Pancreas (tissue), 10 donors: ENCODE measurements at regions not wholly inside any gene's neighbourhood (a gene's known extent, or its start where the extent isn't known, plus 50 kb on each side); places are given as distances from the start of the nearest gene placed in this dataset.

ENCODE experiments used
- ATAC-seq, 4 donors: fragments of 200-7000 bp; cut with Tn5 transposase; one replicate each; pipeline versions ENCODE4 v1.8.0 to v1.9.1; 2020; ENCODE audit warnings: mild to moderate bottlenecking in 4 of 4, moderate library complexity in 4 of 4
- DNase-seq, 6 donors: peaks; one replicate each; pipeline ENCODE4 v3.0.0-alpha.2; 2020
- FAIRE-seq: peaks from 2 replicates; lab custom pipeline; 2012; peaks lifted over from hg19 to GRCh38; lab: Jason Lieb, UNC
- H3K27ac ChIP-seq, 4 donors: fragments of 200-600 bp; sonication (generic); 1 replicate in 3 of 4; 2 replicates in 1 of 4; pipeline versions ENCODE4 v1.5.0 to v1.8.0; 2020
- H3K27me3 ChIP-seq, 4 donors: fragments of 200-600 bp; one replicate each; pipeline ENCODE4 v1.8.0; 2021
- H3K36me3 ChIP-seq, 3 donors: fragments of 200-600 bp; sonication (generic) in 1 of 3; one replicate each; pipeline versions ENCODE4 v1.5.0 to v1.8.0; 2020 to 2021
- H3K4me1 ChIP-seq, 3 donors: fragments of 200-600 bp; one replicate each; pipeline ENCODE4 v1.8.0; 2021
- H3K4me3 ChIP-seq, 4 donors: fragments of 200-600 bp; sonication (generic) in 2 of 4; one replicate each; pipeline versions ENCODE4 v1.5.0 to v1.8.0; 2020 to 2021
- H3K9me3 ChIP-seq, 4 donors: fragments of 200-600 bp; one replicate each; pipeline ENCODE4 v1.8.0; 2021
- WGBS, 2 donors: extraction: QIAGEN DNeasy Blood & Tissue Kit; methylation state at CpG; one replicate each; pipeline ENCODE4 v1.1.7; 2013; 5-methylcytosine and 5-hydroxymethylcytosine counted together
- intact Hi-C, 3 donors: fragments of 100-400 bp; cut with DNase I; formaldehyde crosslinking; loops; one replicate each; pipeline versions ENCODE4 v1.11.1 to v1.14.2; 2022
- TF ChIP-seq, protein P1 (sequence below), 4 donors: fragments of 200-600 bp; sonication (generic) in 3 of 4; IDR thresholded peaks; one replicate each; pipeline versions ENCODE4 v1.5.0 to v1.8.0; 2021; ENCODE audit warnings: antibody characterized with exemption in 4 of 4
- donor health status: healthy with polysubstance abuse.
- donor health status: DM: no; HTN: no; CAD: no; lungs with moderate emphysema.
- donor health status: DM: no; HTN: no; CAD: no.
- donor health status: control.
- donor health status: control.
- donor health status: Bipolar disorder and iron deficiency.
- donor health status: DM: yes; HTN: yes; CAD: no.
- donor health status: DM: no; HTN: no; CAD: no.
- donor health status: DM: no; HTN: no; CAD: no.
- donor health status: DM: yes; HTN: yes; CAD: no.

- TF ChIP-seq, protein P1, sequence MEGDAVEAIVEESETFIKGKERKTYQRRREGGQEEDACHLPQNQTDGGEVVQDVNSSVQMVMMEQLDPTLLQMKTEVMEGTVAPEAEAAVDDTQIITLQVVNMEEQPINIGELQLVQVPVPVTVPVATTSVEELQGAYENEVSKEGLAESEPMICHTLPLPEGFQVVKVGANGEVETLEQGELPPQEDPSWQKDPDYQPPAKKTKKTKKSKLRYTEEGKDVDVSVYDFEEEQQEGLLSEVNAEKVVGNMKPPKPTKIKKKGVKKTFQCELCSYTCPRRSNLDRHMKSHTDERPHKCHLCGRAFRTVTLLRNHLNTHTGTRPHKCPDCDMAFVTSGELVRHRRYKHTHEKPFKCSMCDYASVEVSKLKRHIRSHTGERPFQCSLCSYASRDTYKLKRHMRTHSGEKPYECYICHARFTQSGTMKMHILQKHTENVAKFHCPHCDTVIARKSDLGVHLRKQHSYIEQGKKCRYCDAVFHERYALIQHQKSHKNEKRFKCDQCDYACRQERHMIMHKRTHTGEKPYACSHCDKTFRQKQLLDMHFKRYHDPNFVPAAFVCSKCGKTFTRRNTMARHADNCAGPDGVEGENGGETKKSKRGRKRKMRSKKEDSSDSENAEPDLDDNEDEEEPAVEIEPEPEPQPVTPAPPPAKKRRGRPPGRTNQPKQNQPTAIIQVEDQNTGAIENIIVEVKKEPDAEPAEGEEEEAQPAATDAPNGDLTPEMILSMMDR (IDR thresholded peaks at IDR 0.05): no peak
- WGBS, 2 donors: 68 to 77% methylated on average over 10 of the region's 10 CpGs
- no peaks in the 10 kb centered on the region for H3K36me3 ChIP-seq
- DNase-seq (no peak), FAIRE-seq (no peak), ATAC-seq (no peak)
- H3K9me3 ChIP-seq: no peaks in the 10 kb centered on the region
- no peak overlapping the region for H3K4me3 ChIP-seq
- H3K27me3 ChIP-seq: no peaks in the 10 kb centered on the region
- H3K4me1 ChIP-seq: no peaks in the 10 kb centered on the region
- intact Hi-C loops: no loop called here
- no peak overlapping the region for H3K27ac ChIP-seq
These were observed 348.7 kb downstream of the SMOC2 start for GRCh38 chr6:168789699-168790098.

DNA sequence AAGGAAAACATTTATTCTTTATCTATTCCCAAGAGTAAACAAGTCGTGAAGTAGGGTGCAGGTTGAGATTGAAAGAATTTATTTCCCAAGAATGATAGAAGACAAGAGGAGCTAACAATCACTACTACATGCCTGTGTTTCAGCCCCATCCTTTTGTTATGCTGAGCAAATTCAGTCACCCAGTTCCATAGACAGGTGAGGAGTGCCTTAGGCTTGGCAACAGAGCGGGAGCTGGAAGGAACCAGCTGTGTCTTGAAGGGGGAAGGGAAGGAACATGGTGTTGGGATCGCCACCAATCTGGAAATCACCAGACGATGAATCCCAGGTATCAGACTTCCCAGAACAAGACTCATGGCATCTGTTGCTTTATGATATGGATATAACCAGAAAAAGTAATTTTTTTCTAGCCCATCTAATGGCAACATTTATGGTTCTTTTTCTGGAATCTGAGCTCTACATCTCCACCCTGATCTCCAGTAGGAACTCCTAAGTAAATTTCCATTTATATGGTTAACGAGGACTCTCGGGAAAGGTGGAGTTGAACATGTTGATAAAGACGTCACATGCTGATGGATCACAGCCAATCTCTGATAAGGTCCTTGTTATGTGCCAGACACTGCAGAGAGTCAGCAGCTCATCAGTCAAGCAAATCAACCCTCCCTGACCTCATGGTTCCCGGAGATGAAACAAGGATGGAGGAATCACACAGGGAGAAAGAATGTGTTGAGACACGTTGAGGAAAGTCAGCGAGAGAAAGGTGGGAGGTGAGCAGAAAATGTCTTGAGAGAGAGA, 344.9 kb downstream of the SMOC2 start:
- 43 to 44% methylated on average over 10 of the region's 10 CpGs for WGBS, 2 donors
- DNase-seq (no peak), ATAC-seq (no peak), FAIRE-seq (no peak)
- intact Hi-C loops: no loop called here
- H3K4me3 ChIP-seq: no peak overlapping the region
- no peaks in the 10 kb centered on the region for H3K9me3 ChIP-seq
- no peak overlapping the region for H3K27ac ChIP-seq
- TF ChIP-seq, protein P1 (IDR thresholded peaks at IDR 0.05): no peak
- H3K36me3 ChIP-seq: no peaks in the 10 kb centered on the region
- H3K4me1 ChIP-seq: no peaks in the 10 kb centered on the region
- H3K27me3 ChIP-seq: no peaks in the 10 kb centered on the region

GRCh38 chr6:168784426-168784825, 343.4 kb downstream of the SMOC2 start:
- FAIRE-seq (no peak), DNase-seq (no peak), ATAC-seq (no peak)
- H3K27ac ChIP-seq: no peak overlapping the region
- no peak overlapping the region for H3K4me3 ChIP-seq
- intact Hi-C loops: no loop called here
- no peaks in the 10 kb centered on the region for H3K4me1 ChIP-seq
- H3K9me3 ChIP-seq: no peaks in the 10 kb centered on the region
- no peaks in the 10 kb centered on the region for H3K27me3 ChIP-seq
- WGBS, 2 donors: 71 to 80% methylated on average over 14 of the region's 14 CpGs
- TF ChIP-seq, protein P1 (IDR thresholded peaks at IDR 0.05): no peak
- no peaks in the 10 kb centered on the region for H3K36me3 ChIP-seq

GRCh38 chr6:168783720-168784119, 342.7 kb downstream of the SMOC2 start:
- FAIRE-seq (no peak), DNase-seq (no peak), ATAC-seq (no peak)
- no peak overlapping the region for H3K27ac ChIP-seq
- H3K9me3 ChIP-seq: no peaks in the 10 kb centered on the region
- no peaks in the 10 kb centered on the region for H3K27me3 ChIP-seq
- H3K4me3 ChIP-seq: no peak overlapping the region
- TF ChIP-seq, protein P1 (IDR thresholded peaks at IDR 0.05): no peak
- H3K36me3 ChIP-seq: no peaks in the 10 kb centered on the region
- 86 to 91% methylated on average over 11 of the region's 11 CpGs for WGBS, 2 donors
- intact Hi-C loops: no loop called here
- H3K4me1 ChIP-seq: no peaks in the 10 kb centered on the region

GRCh38 chr6:168782187-168782751, 341.3 kb downstream of the SMOC2 start:
- Histone ChIP-seq H3K27me3 (no peaks in the 10 kb centered on the region), H3K4me1 (no peaks in the 10 kb centered on the region), H3K36me3 (no peaks in the 10 kb centered on the region), H3K27ac (no peak overlapping the region), H3K4me3 (no peak overlapping the region), H3K9me3 (no peaks in the 10 kb centered on the region)
- 56 to 64% methylated on average over 18 of the region's 18 CpGs for whole genome bisulfite sequencing, 2 donors
- intact Hi-C loops: no loop called here
- no peak for ATAC-seq
- no peak for FAIRE-seq
- TF ChIP-seq, protein P1 (IDR thresholded peaks at IDR 0.05): no peak
- no peak for DNase-seq
